Esophagus squamous epithelium (tissue), 5 donors: ENCODE measurements at regions not wholly inside any gene's neighbourhood (a gene's known extent, or its start where the extent isn't known, plus 50 kb on each side); places are given as distances from the start of the nearest gene placed in this dataset.
"Not testable (repeated sequence)": the region's sequence is repeated elsewhere in the genome, so short reads cannot be mapped to it uniquely, and the experiment has no call there.

ENCODE experiments used
- DNase-seq: peaks from one replicate; lab custom pipeline; 2025; lab: John Stamatoyannopoulos, UW
- H3K27ac ChIP-seq, 4 donors: fragments of 200-600 bp; sonication (generic); one replicate each; pipeline ENCODE4 v1.5.1; 2016 to 2019; ENCODE audit warnings: mild to moderate bottlenecking in 1 of 4
- H3K27me3 ChIP-seq, 4 donors: fragments of 200-600 bp; sonication (generic); 1 replicate in 3 of 4; 2 replicates in 1 of 4; pipeline versions ENCODE4 v1.5.1 to v1.6.0; 2017 to 2021; ENCODE audit warnings: antibody characterized with exemption in 1 of 4
- H3K36me3 ChIP-seq, 3 donors: fragments of 200-600 bp; sonication (generic); one replicate each; pipeline ENCODE4 v1.5.1; 2016 to 2019
- H3K4me1 ChIP-seq, 3 donors: fragments of 200-600 bp; sonication (generic); one replicate each; pipeline ENCODE4 v1.5.1; 2017 to 2019
- H3K4me3 ChIP-seq, 4 donors: fragments of 200-600 bp; sonication (generic); 1 replicate in 3 of 4; 2 replicates in 1 of 4; pipeline ENCODE4 v1.5.1; 2016 to 2019; ENCODE audit warnings: mild to moderate bottlenecking in 2 of 4, moderate library complexity in 1 of 4
- H3K9me3 ChIP-seq, 3 donors: fragments of 200-600 bp; sonication (generic); one replicate each; pipeline ENCODE4 v1.5.1; 2016 to 2019
- CTCF ChIP-seq, 6 experiments: fragments of 450-650 bp in 4 of 6; fragments of 200-600 bp in 2 of 6; sonication (generic) in 2 of 6; IDR thresholded peaks; one replicate each; pipeline ENCODE4 v1.5.1; 2016 to 2019; ENCODE audit warnings: antibody characterized with exemption in 6 of 6, mild to moderate bottlenecking in 4 of 6, moderate library complexity in 4 of 6
- POLR2A ChIP-seq, 4 donors: fragments of 450-650 bp; IDR thresholded peaks; one replicate each; pipeline ENCODE4 v1.6.1; 2017; ENCODE audit warnings: antibody characterized with exemption in 4 of 4, mild to moderate bottlenecking in 4 of 4, moderate library complexity in 3 of 4
- WGBS, 2 donors: methylation state at CpG; one replicate each; pipeline ENCODE4 v1.1.5; 2018; 5-methylcytosine and 5-hydroxymethylcytosine counted together
- intact Hi-C: fragments of 100-400 bp; cut with DNase I; formaldehyde crosslinking; loops from one replicate; pipeline ENCODE4 v1.15.0; 2022
- donor health status: DM: yes; HTN: yes; CAD: no.

GRCh38 chr3:20822251-20822650 lies 636.2 kb upstream of the SGO1 start:
- DNase-seq, result no peak

GRCh38 chr3:20820872-20821271 lies 634.9 kb upstream of the SGO1 start:
- DNase-seq, H3K27me3 ChIP-seq, H3K4me1 ChIP-seq, H3K27ac ChIP-seq, intact Hi-C loops, H3K36me3 ChIP-seq, H3K4me3 ChIP-seq: not testable (repeated sequence)
- H3K9me3 ChIP-seq, result peaks cover 0 to 13% (median 6%) of the 10 kb centered on the region in 3 donors
- WGBS, 2 donors, result 88 to 100% methylated on average over 2 to 7 of the region's 9 CpGs

More at GRCh38 chr3:20822251-20822650, 636.2 kb upstream of the SGO1 start:
- H3K4me3 ChIP-seq, result no peak overlapping the region
- H3K9me3 ChIP-seq, result peaks cover 0 to 13% (median 6%) of the 10 kb centered on the region in 3 donors
- intact Hi-C loops, result no loop called here
- no peaks in the 10 kb centered on the region for H3K36me3 ChIP-seq
- H3K27ac ChIP-seq, result no peak overlapping the region
- TF ChIP-seq POLR2A (IDR thresholded peaks at IDR 0.05), result no peak
- TF ChIP-seq CTCF (IDR thresholded peaks at IDR 0.05), result no peak
- H3K4me1 ChIP-seq, result no peaks in the 10 kb centered on the region
- H3K27me3 ChIP-seq, result no peaks in the 10 kb centered on the region

GRCh38 chr3:20811631-20812030 lies 625.6 kb upstream of the SGO1 start:
- DNase-seq, result no peak
- intact Hi-C loops, result no loop called here
- no peaks in the 10 kb centered on the region for H3K4me1 ChIP-seq

GRCh38 chr3:20811006-20811405 lies 625.0 kb upstream of the SGO1 start:
- intact Hi-C loops, result no loop called here
- Histone ChIP-seq H3K36me3 (no peaks in the 10 kb centered on the region), H3K4me3 (no peak overlapping the region), H3K27ac (no peak overlapping the region), H3K9me3 (peaks cover 0 to 3% (median 0%) of the 10 kb centered on the region in 3 donors), H3K27me3 (no peaks in the 10 kb centered on the region), H3K4me1 (no peaks in the 10 kb centered on the region)
- DNase-seq, result no peak
- TF ChIP-seq CTCF (IDR thresholded peaks at IDR 0.05) (no peak), POLR2A (IDR thresholded peaks at IDR 0.05) (no peak)
- 57 to 63% methylated on average over 2 of the region's 2 CpGs for WGBS, 2 donors

More at GRCh38 chr3:20811631-20812030, 625.6 kb upstream of the SGO1 start:
- no peaks in the 10 kb centered on the region for H3K36me3 ChIP-seq
- TF ChIP-seq POLR2A (IDR thresholded peaks at IDR 0.05), result no peak
- no peak for TF ChIP-seq CTCF (IDR thresholded peaks at IDR 0.05)
- no peak overlapping the region for H3K27ac ChIP-seq
- no peaks in the 10 kb centered on the region for H3K27me3 ChIP-seq
- no peak overlapping the region for H3K4me3 ChIP-seq
- WGBS, 2 donors, result 62 to 70% methylated on average over 2 of the region's 2 CpGs
- H3K9me3 ChIP-seq, result peaks cover 0 to 3% (median 0%) of the 10 kb centered on the region in 3 donors

- no peak for DNase-seq
- TF ChIP-seq POLR2A (IDR thresholded peaks at IDR 0.05) (no peak), CTCF (IDR thresholded peaks at IDR 0.05) (no peak)
- H3K9me3 ChIP-seq, result peaks cover 0 to 3% (median 0%) of the 10 kb centered on the region in 3 donors
- intact Hi-C loops, result no loop called here
- no peak overlapping the region for H3K27ac ChIP-seq
- H3K4me3 ChIP-seq, result no peak overlapping the region
- H3K4me1 ChIP-seq, result no peaks in the 10 kb centered on the region
- H3K27me3 ChIP-seq, result no peaks in the 10 kb centered on the region
- no peaks in the 10 kb centered on the region for H3K36me3 ChIP-seq
These were observed 624.5 kb upstream of the SGO1 start for GRCh38 chr3:20810555-20810954.

- no peaks in the 10 kb centered on the region for H3K36me3 ChIP-seq
- no peak overlapping the region for H3K27ac ChIP-seq
- no peaks in the 10 kb centered on the region for H3K27me3 ChIP-seq
- intact Hi-C loops, result no loop called here
- peaks cover 0 to 3% (median 0%) of the 10 kb centered on the region in 3 donors for H3K9me3 ChIP-seq
- TF ChIP-seq CTCF (IDR thresholded peaks at IDR 0.05) (no peak), POLR2A (IDR thresholded peaks at IDR 0.05) (no peak)
- DNase-seq, result no peak
- no peaks in the 10 kb centered on the region for H3K4me1 ChIP-seq
- 49 to 53% methylated on average over 3 of the region's 3 CpGs for WGBS, 2 donors
- H3K4me3 ChIP-seq, result no peak overlapping the region
These were observed 623.4 kb upstream of the SGO1 start for GRCh38 chr3:20809356-20809755.
